Activated naive CD8-positive, alpha-beta T cell treated with anti-CD3 and anti-CD28 coated beads, Interleukin-2, amount 50 U/mL, for 24 hours (primary cell): ENCODE measurements at regions not wholly inside any gene's neighbourhood (a gene's known extent, or its start where the extent isn't known, plus 50 kb on each side); places are given as distances from the start of the nearest gene placed in this dataset.
"Not testable (repeated sequence)": the region's sequence is repeated elsewhere in the genome, so short reads cannot be mapped to it uniquely, and the experiment has no call there.

ENCODE experiments used
- ATAC-seq: fragments of 150-1000 bp; cut with Tn5 transposase; one replicate; pipeline ENCODE4 v1.10.0; 2021
- DNase-seq: peaks from one replicate; pipeline ENCODE4 v3.0.0; 2021
- H3K27ac Mint-ChIP-seq: one replicate; pipeline ENCODE4 v1.8.0; 2021; ENCODE audit warnings: mild to moderate bottlenecking, mixed read lengths
- H3K27me3 Mint-ChIP-seq: one replicate; pipeline ENCODE4 v1.8.0; 2021; ENCODE audit warnings: mixed read lengths
- H3K36me3 Mint-ChIP-seq: one replicate; pipeline ENCODE4 v1.8.0; 2021; ENCODE audit warnings: low read depth, mixed read lengths
- H3K4me1 Mint-ChIP-seq: one replicate; pipeline ENCODE4 v1.8.0; 2021; ENCODE audit warnings: mixed read lengths
- H3K4me3 Mint-ChIP-seq: one replicate; pipeline ENCODE4 v1.8.0; 2021; ENCODE audit warnings: mild to moderate bottlenecking, moderate library complexity, mixed read lengths
- H3K9me3 Mint-ChIP-seq: one replicate; pipeline ENCODE4 v1.8.0; 2021; ENCODE audit warnings: mixed read lengths

DNA sequence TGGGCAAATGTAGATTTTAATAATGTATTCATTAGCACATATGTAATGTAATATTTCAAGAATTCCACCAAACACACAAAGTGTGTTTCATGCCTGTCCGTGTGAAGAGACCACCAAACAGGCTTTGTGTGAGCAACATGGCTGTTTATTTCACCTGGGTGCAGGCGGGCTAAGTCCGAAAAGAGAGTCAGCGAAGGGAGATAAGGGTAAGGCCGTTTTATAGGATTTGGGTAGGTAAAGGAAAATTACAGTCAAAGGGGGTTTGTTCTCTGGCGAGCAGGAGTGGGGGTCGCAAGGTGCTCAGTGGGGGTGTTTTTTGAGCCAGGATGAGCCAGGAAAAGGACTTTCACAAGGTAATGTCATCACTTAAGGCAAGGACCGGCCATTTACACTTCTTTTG is 875.8 kb downstream of the TBL1XR1 start:
- H3K27ac Mint-ChIP-seq, DNase-seq, H3K36me3 Mint-ChIP-seq, H3K4me1 Mint-ChIP-seq, H3K27me3 Mint-ChIP-seq, H3K4me3 Mint-ChIP-seq, ATAC-seq: not testable (repeated sequence)
- peaks cover 12% of the 10 kb centered on the region for H3K9me3 Mint-ChIP-seq

DNA sequence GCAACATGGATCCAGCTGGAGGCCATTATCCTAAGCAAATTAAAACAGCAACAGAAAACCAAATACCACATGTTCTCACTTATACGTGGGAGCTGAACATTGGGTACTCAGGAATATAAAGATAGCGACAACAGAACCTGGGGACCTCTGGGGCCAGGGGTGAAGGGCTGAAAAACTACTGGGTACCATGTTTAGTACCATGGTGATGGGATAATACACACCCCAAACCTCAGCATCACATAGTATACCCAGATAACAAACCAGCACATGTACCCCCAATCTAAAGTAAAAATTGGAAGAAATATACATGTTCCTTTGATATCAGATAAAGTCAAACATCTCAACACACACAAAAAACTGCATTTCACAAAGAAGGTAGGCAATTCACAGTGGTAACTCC is 876.2 kb downstream of the TBL1XR1 start:
- DNase-seq (no peak), ATAC-seq (no peak)
- no peak overlapping the region for H3K27ac Mint-ChIP-seq
- H3K9me3 Mint-ChIP-seq, result peaks cover 12% of the 10 kb centered on the region
- H3K4me1 Mint-ChIP-seq, result no peaks in the 10 kb centered on the region
- no peak overlapping the region for H3K4me3 Mint-ChIP-seq
- no peaks in the 10 kb centered on the region for H3K27me3 Mint-ChIP-seq
- no peaks in the 10 kb centered on the region for H3K36me3 Mint-ChIP-seq

GRCh38 chr3:176313426-176313825 is 883.9 kb downstream of the TBL1XR1 start:
- H3K36me3 Mint-ChIP-seq, result no peaks in the 10 kb centered on the region
- DNase-seq (no peak), ATAC-seq (no peak)
- no peak overlapping the region for H3K4me3 Mint-ChIP-seq
- H3K9me3 Mint-ChIP-seq, result peaks cover 9% of the 10 kb centered on the region
- H3K27me3 Mint-ChIP-seq, result no peaks in the 10 kb centered on the region
- H3K4me1 Mint-ChIP-seq, result no peaks in the 10 kb centered on the region
- no peak overlapping the region for H3K27ac Mint-ChIP-seq

DNA sequence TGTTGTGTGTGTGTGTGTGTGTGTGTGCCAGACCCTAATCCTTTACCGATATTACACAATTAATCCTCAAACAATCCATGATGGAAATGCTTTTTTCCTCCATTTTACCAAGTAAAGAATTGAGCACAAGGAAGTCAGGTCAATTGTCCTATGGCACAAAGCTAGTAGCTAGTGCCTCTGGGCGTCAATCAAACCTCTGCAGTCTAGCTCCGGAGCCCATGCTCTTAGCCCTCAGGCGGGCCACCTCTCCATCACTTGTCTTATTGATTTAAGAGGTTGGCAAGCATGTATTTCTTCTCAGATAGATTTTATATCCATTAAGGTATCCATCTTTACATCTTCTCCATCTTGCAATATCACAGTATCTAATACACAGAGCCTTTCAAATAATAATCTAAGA is 886.6 kb downstream of the TBL1XR1 start:
- Mint-ChIP-seq H3K9me3 (peaks cover 9% of the 10 kb centered on the region), H3K4me3 (no peak overlapping the region), H3K27ac (no peak overlapping the region), H3K36me3 (no peaks in the 10 kb centered on the region), H3K27me3 (no peaks in the 10 kb centered on the region), H3K4me1 (no peaks in the 10 kb centered on the region)
- no peak for ATAC-seq
- no peak for DNase-seq

DNA sequence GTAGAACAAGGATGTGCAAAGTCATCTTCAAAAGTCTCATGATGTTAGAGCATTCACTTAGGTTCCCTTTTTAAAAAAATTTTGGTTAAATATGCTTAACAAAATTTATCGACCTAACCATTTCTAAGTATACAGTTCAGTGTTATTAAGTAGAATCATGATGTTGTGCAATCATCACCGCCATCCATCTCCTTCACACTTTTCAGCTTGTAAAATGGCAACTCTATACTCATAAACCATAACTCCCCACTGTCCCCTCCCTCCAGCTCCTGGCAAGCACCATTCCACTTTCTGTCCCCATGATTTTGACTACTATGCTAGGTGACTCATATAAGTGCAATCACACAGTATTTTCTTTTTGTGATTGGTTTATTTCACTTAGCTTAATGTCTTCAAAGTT is 895.0 kb downstream of the TBL1XR1 start:
- Mint-ChIP-seq H3K36me3 (no peaks in the 10 kb centered on the region), H3K4me1 (no peaks in the 10 kb centered on the region), H3K9me3 (no peaks in the 10 kb centered on the region), H3K4me3 (no peak overlapping the region), H3K27me3 (no peaks in the 10 kb centered on the region), H3K27ac (no peak overlapping the region)
- ATAC-seq (no peak), DNase-seq (no peak)

- no peak for DNase-seq
- no peaks in the 10 kb centered on the region for H3K4me1 Mint-ChIP-seq
- H3K9me3 Mint-ChIP-seq, result peaks cover 26% of the 10 kb centered on the region
- no peak overlapping the region for H3K4me3 Mint-ChIP-seq
- no peaks in the 10 kb centered on the region for H3K36me3 Mint-ChIP-seq
- no peak overlapping the region for H3K27ac Mint-ChIP-seq
- no peaks in the 10 kb centered on the region for H3K27me3 Mint-ChIP-seq
- ATAC-seq, result no peak
Observed at GRCh38 chr3:176296066-176296597, 901.1 kb downstream of the TBL1XR1 start.

- H3K4me1 Mint-ChIP-seq, result no peaks in the 10 kb centered on the region
- ATAC-seq (no peak), DNase-seq (no peak)
- H3K9me3 Mint-ChIP-seq, result peaks cover 30% of the 10 kb centered on the region
- H3K27me3 Mint-ChIP-seq, result no peaks in the 10 kb centered on the region
- no peaks in the 10 kb centered on the region for H3K36me3 Mint-ChIP-seq
- H3K4me3 Mint-ChIP-seq, result no peak overlapping the region
- H3K27ac Mint-ChIP-seq, result no peak overlapping the region
Observed at GRCh38 chr3:176293276-176293675, 904.0 kb downstream of the TBL1XR1 start.

DNA sequence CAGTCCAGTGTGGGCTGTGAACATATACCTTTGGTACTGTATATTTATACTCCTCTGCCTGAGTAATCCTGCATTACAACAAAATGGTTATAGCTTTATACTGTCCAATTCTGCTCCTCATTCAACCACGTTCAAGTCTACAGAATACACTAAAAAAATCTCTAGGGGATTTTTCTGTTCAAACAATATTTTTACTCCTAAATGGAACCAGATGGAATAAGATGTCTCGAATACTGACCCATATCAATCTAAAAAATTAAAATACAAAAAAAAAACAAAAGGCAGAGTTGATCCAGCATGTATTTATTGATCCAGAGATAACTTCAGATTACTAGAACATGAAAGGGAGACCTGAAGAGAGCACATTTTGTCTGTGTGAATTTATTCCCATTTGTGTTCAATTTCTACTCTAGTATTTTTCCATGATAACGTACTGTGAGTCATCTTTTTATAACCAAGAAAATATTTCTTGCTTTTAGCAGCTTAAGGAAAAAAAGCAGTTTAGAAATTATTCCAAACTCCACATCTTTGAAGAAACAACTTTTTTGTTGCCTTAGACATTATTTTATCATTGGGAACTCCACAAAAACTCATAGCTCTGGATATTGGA is 910.7 kb downstream of the TBL1XR1 start:
- Mint-ChIP-seq H3K36me3 (no peaks in the 10 kb centered on the region), H3K27ac (no peak overlapping the region), H3K4me3 (no peak overlapping the region), H3K9me3 (peaks cover 7% of the 10 kb centered on the region), H3K4me1 (no peaks in the 10 kb centered on the region), H3K27me3 (no peaks in the 10 kb centered on the region)
- ATAC-seq (no peak), DNase-seq (no peak)

DNA sequence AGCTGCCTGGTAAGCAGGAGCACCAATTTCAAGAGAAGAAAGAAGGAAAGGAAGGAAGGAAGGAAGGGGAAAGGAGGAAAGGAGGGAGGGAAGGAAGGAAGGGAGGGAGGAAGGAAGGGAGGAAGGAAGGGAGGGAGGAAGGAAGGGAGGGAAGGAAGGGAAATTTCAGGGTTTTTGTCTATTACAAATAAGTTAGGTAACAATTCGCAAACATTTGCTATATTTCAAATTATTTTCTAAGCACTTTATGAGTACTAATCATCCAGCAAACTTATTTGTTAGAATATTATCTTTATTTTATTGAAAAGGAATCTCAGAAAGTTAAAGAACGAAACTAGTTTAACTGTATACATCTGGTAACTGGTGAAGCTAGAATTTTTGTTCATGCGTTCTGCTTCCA is 921.7 kb downstream of the TBL1XR1 start:
- no peak for ATAC-seq
- no peak for DNase-seq
- no peaks in the 10 kb centered on the region for H3K36me3 Mint-ChIP-seq
- H3K27me3 Mint-ChIP-seq, result no peaks in the 10 kb centered on the region
- H3K4me3 Mint-ChIP-seq, result no peak overlapping the region
- peaks cover 4% of the 10 kb centered on the region for H3K9me3 Mint-ChIP-seq
- no peak overlapping the region for H3K27ac Mint-ChIP-seq
- no peaks in the 10 kb centered on the region for H3K4me1 Mint-ChIP-seq

DNA sequence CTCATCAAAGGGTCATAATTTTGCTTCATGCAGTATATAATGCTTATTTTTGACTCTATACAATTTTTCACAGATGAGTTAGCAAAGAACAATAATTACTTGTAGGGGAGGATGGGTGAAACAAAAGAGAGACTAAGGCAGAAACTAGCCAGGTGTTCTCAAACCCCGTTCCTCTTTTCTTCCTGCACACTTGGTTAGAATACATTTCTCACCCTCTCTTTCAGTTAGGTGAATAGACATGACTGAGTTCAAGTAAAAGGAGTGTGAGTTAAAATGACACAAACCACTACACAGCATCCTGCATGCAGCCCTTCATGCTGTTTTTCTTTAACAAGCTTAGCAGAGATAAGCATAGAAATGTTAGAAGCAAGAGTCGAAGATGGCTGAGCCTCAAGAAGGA is 922.2 kb downstream of the TBL1XR1 start:
- ATAC-seq, result no peak
- H3K36me3 Mint-ChIP-seq, result no peaks in the 10 kb centered on the region
- H3K4me3 Mint-ChIP-seq, result no peak overlapping the region
- no peaks in the 10 kb centered on the region for H3K4me1 Mint-ChIP-seq
- no peak overlapping the region for H3K27ac Mint-ChIP-seq
- H3K27me3 Mint-ChIP-seq, result no peaks in the 10 kb centered on the region
- H3K9me3 Mint-ChIP-seq, result peaks cover 8% of the 10 kb centered on the region
- no peak for DNase-seq

DNA sequence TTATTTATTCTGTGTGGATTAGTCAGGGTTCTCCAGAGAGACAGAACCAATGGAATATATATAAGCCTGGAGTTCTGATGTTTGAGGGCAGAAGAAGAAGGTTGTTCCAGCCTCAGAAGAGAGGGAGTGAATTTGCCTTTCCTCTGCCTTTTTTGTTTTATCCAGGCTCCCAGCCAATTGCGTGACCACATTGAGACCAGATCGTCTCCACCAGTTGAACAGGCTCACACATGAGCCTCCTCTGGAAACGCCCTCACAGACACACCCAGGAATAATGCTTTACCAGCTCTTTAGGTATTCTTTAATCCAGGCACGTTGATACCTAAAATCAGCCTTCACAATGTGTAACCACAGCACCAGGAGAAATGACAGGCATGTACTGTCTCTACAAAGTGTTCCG is 923.1 kb downstream of the TBL1XR1 start:
- no peaks in the 10 kb centered on the region for H3K36me3 Mint-ChIP-seq
- no peaks in the 10 kb centered on the region for H3K4me1 Mint-ChIP-seq
- no peak overlapping the region for H3K4me3 Mint-ChIP-seq
- ATAC-seq (no peak), DNase-seq (no peak)
- no peak overlapping the region for H3K27ac Mint-ChIP-seq
- peaks cover 9% of the 10 kb centered on the region for H3K9me3 Mint-ChIP-seq
- no peaks in the 10 kb centered on the region for H3K27me3 Mint-ChIP-seq

- H3K4me1 Mint-ChIP-seq, result no peaks in the 10 kb centered on the region
- no peaks in the 10 kb centered on the region for H3K27me3 Mint-ChIP-seq
- peaks cover 26% of the 10 kb centered on the region for H3K9me3 Mint-ChIP-seq
- no peaks in the 10 kb centered on the region for H3K36me3 Mint-ChIP-seq
- DNase-seq (no peak), ATAC-seq (no peak)
- H3K27ac Mint-ChIP-seq, result no peak overlapping the region
- no peak overlapping the region for H3K4me3 Mint-ChIP-seq
Observed at GRCh38 chr3:176262071-176262470, 935.2 kb downstream of the TBL1XR1 start.

DNA sequence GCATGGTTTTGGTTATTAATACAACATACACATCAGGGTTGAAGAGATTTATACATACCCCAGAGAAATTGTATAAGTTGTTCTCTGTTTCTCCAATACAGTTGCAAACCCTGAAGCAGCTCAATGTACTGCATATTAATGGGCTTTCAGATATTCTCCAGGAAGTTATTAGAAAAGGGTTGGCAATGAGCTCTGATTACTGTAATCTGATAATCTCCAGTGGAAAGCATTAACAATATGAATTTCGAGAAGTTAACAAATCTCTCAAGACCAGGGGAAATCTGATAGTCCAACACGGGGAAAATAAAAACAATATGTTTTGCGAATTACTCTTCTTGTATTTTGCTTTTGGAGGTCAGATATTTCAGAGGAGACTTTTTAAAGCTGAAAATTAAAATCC is 950.1 kb downstream of the TBL1XR1 start:
- Mint-ChIP-seq H3K4me3 (no peak overlapping the region), H3K36me3 (no peaks in the 10 kb centered on the region), H3K27ac (no peak overlapping the region), H3K27me3 (no peaks in the 10 kb centered on the region), H3K4me1 (no peaks in the 10 kb centered on the region), H3K9me3 (no peaks in the 10 kb centered on the region)
- DNase-seq (no peak), ATAC-seq (no peak)

DNA sequence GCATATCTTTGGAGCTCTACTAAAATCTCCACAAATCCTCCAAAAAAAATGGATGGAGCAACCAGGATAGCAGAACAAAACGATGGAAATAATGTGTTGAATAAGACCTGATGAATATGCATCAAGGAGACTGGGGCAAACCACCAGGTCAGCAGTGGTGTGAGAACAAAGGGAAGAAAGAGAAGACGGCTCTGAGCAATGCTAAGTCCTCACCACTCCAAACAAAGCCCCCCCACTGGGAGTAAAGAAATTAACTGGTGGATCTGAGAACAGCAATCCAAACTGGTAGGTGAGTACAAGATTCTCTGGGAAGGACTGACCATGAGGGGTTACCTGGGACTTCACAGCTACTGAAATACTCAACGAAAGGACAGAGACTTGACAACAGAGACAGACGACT is 977.3 kb downstream of the TBL1XR1 start:
- no peaks in the 10 kb centered on the region for H3K36me3 Mint-ChIP-seq
- H3K4me1 Mint-ChIP-seq, result no peaks in the 10 kb centered on the region
- no peak overlapping the region for H3K4me3 Mint-ChIP-seq
- H3K27me3 Mint-ChIP-seq, result no peaks in the 10 kb centered on the region
- no peak for ATAC-seq
- no peak overlapping the region for H3K27ac Mint-ChIP-seq
- H3K9me3 Mint-ChIP-seq, result peaks cover 10% of the 10 kb centered on the region
- DNase-seq, result no peak

DNA sequence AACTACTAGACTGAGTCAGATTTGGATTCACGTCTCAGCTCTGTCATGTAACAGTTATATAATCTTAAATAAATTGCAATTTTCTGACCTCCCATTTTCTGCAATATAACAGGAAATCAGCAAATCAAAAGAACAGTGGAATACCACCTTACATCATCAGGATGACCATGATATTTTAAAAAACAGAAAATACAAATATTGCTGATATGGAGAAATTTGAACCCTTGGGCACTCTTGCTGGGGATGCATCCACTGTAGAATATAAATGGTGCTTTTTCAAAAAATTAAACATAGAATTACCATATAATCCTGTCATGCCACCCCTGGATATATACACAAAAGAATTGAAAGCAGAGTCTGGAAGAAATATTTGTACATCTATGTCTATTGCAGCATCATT is 982.5 kb downstream of the TBL1XR1 start:
- Mint-ChIP-seq H3K27me3 (no peaks in the 10 kb centered on the region), H3K36me3 (no peaks in the 10 kb centered on the region), H3K4me1 (no peaks in the 10 kb centered on the region), H3K9me3 (peaks cover 4% of the 10 kb centered on the region), H3K4me3 (no peak overlapping the region), H3K27ac (no peak overlapping the region)
- ATAC-seq (no peak), DNase-seq (no peak)

GRCh38 chr3:176213314-176213713 is 984.0 kb downstream of the TBL1XR1 start:
- not testable (repeated sequence) for H3K36me3 Mint-ChIP-seq, H3K4me3 Mint-ChIP-seq, DNase-seq, H3K9me3 Mint-ChIP-seq, H3K27me3 Mint-ChIP-seq, H3K4me1 Mint-ChIP-seq, H3K27ac Mint-ChIP-seq, ATAC-seq
